Liver (tissue), 8 donors: ENCODE measurements at regions not wholly inside any gene's neighbourhood (a gene's known extent, or its start where the extent isn't known, plus 50 kb on each side); places are given as distances from the start of the nearest gene placed in this dataset.

Source experiments
- DNase-seq: peaks from one replicate; pipeline ENCODE4 v3.0.0-alpha.2; 2017; ENCODE audit warnings: low spot score
- H3K27ac ChIP-seq, 2 donors: one replicate each; pipeline ENCODE4 v1.7.0; 2013; ENCODE audit warnings: inconsistent platforms in 2 of 2, low read length in 2 of 2, control low read depth in 1 of 2, low read depth in 1 of 2, mild to moderate bottlenecking in 1 of 2
- H3K27me3 ChIP-seq, 4 donors: one replicate each; pipeline versions ENCODE4 v1.6.1 to v1.7.0; 2013; ENCODE audit warnings: low read length in 3 of 4, inconsistent platforms in 1 of 4, mild to moderate bottlenecking in 1 of 4, moderate library complexity in 1 of 4; ENCODE audit not compliant: control insufficient read depth in 4 of 4, insufficient read depth in 4 of 4
- H3K36me3 ChIP-seq, 4 donors: one replicate each; pipeline versions ENCODE4 v1.6.1 to v1.7.0; 2013; ENCODE audit warnings: low read length in 3 of 4, mild to moderate bottlenecking in 3 of 4, low read depth in 1 of 4, moderate library complexity in 1 of 4; ENCODE audit not compliant: control insufficient read depth in 4 of 4, insufficient read depth in 3 of 4
- H3K4me1 ChIP-seq, 4 donors: one replicate each; pipeline versions ENCODE4 v1.6.1 to v1.7.0; 2013; ENCODE audit warnings: low read length in 3 of 4, mild to moderate bottlenecking in 3 of 4, moderate library complexity in 1 of 4; ENCODE audit not compliant: control insufficient read depth in 4 of 4, insufficient read depth in 4 of 4
- H3K4me3 ChIP-seq, 3 donors: one replicate each; pipeline versions ENCODE4 v1.6.1 to v1.7.0; 2013; ENCODE audit warnings: low read length in 3 of 3, control low read depth in 1 of 3, low read depth in 1 of 3, mild to moderate bottlenecking in 1 of 3
- H3K9ac ChIP-seq, 2 donors: one replicate each; pipeline ENCODE4 v1.7.0; 2013; ENCODE audit warnings: low read length in 2 of 2, mild to moderate bottlenecking in 2 of 2, moderate library complexity in 2 of 2, control low read depth in 1 of 2, low read depth in 1 of 2
- H3K9me3 ChIP-seq, 4 donors: one replicate each; pipeline versions ENCODE4 v1.6.1 to v1.7.0; 2013; ENCODE audit warnings: low read length in 3 of 4; ENCODE audit not compliant: control insufficient read depth in 4 of 4
- EGR1 ChIP-seq, 2 donors: IDR thresholded peaks; 2 replicates each; pipeline ENCODE4 v1.6.1; 2016 to 2018; ENCODE audit warnings: antibody characterized with exemption in 2 of 2, low read depth in 2 of 2
- FOXA1 ChIP-seq: IDR thresholded peaks from 2 replicates; pipeline ENCODE4 v1.6.1; 2016; ENCODE audit warnings: antibody characterized with exemption
- FOXA2 ChIP-seq: IDR thresholded peaks from 2 replicates; pipeline ENCODE4 v1.6.1; 2016; ENCODE audit warnings: antibody characterized with exemption
- HNF4A ChIP-seq, 2 donors: conservative IDR thresholded peaks; 2 replicates each; pipeline ENCODE4 v1.6.1; 2016; ENCODE audit warnings: antibody characterized with exemption in 2 of 2, mild to moderate bottlenecking in 2 of 2
- HNF4G ChIP-seq: IDR thresholded peaks from 2 replicates; pipeline ENCODE4 v1.6.1; 2016; ENCODE audit warnings: antibody characterized with exemption
- NR2F2 ChIP-seq: IDR thresholded peaks from 2 replicates; pipeline ENCODE4 v1.6.1; 2016; ENCODE audit warnings: antibody characterized with exemption
- RAD21 ChIP-seq, 2 donors: IDR thresholded peaks; 2 replicates each; pipeline ENCODE4 v1.6.1; 2016; ENCODE audit warnings: antibody characterized with exemption in 2 of 2, mild to moderate bottlenecking in 2 of 2
- RXRA ChIP-seq, 2 donors: IDR thresholded peaks; 2 replicates each; pipeline ENCODE4 v1.6.1; 2017 to 2018; ENCODE audit warnings: antibody characterized with exemption in 2 of 2, mild to moderate bottlenecking in 1 of 2
- SP1 ChIP-seq: IDR thresholded peaks from 2 replicates; pipeline ENCODE4 v1.6.1; 2018; ENCODE audit warnings: antibody characterized with exemption, mild to moderate bottlenecking
- TAF1 ChIP-seq: conservative IDR thresholded peaks from 2 replicates; pipeline ENCODE4 v1.6.1; 2016; ENCODE audit warnings: antibody characterized with exemption, mild to moderate bottlenecking
- YY1 ChIP-seq: IDR thresholded peaks from 2 replicates; pipeline ENCODE4 v1.6.1; 2016; ENCODE audit warnings: antibody characterized with exemption, mild to moderate bottlenecking
- WGBS: extraction: QIAGEN DNeasy Blood & Tissue Kit; methylation state at CpG from one replicate; pipeline ENCODE4 v1.1.7; 2013; 5-methylcytosine and 5-hydroxymethylcytosine counted together
- TF ChIP-seq, protein P1 (sequence below): IDR thresholded peaks from 2 replicates; pipeline ENCODE4 v1.6.1; 2016; ENCODE audit warnings: antibody characterized with exemption
- TF ChIP-seq, protein P2 (sequence below): IDR thresholded peaks from 2 replicates; pipeline ENCODE4 v1.6.1; 2016; ENCODE audit warnings: antibody characterized with exemption
- TF ChIP-seq, protein P3 (sequence below): fragments of 150-350 bp; IDR thresholded peaks from 2 replicates; pipeline ENCODE4 v1.5.1; 2017; ENCODE audit warnings: improper control_type of control experiment, low read depth, low read length; ENCODE audit not compliant: missing input control
- TF ChIP-seq, protein P4 (sequence below): IDR thresholded peaks from 2 replicates; pipeline ENCODE4 v1.6.1; 2016; ENCODE audit warnings: antibody characterized with exemption, mild to moderate bottlenecking
- donor health status: healthy.
- donor health status: healthy.
- donor health status: healthy.
- donor health status: healthy.
- donor health status: healthy.

DNA sequence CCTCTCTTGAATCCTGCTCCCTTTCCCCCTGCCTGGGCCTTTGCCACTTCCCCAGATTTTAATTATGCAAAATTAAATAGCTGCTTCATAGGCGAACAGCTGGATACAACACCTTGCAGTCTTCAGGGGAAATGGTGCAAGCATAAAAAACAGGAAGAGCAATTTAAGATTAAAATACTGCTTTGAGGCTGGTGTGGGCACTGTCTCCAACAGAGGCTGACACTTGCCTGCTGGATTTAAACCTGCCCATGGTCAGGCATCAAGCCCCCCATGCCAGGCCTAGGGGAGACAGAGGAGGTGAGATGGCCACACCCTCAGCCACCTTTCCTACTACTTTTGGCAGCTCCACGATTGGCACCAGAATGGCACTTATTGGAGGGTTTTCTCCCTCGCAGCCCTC, 110.1 kb upstream of the DIO3 start:
- Histone ChIP-seq H3K9me3 (no peaks in the 10 kb centered on the region), H3K27ac (no peak overlapping the region), H3K9ac (no peak overlapping the region), H3K4me1 (no peaks in the 10 kb centered on the region), H3K27me3 (no peaks in the 10 kb centered on the region), H3K36me3 (no peaks in the 10 kb centered on the region), H3K4me3 (no peak overlapping the region)
- 82% methylated on average over 3 of the region's 3 CpGs for WGBS
- TF ChIP-seq RAD21 (IDR thresholded peaks at IDR 0.05) (no peak), FOXA2 (no peak), TAF1 (no peak), FOXA1 (no peak), NR2F2 (no peak), HNF4G (no peak), EGR1 (IDR thresholded peaks at IDR 0.05; ENCODE audit: low read depth in 2 of 2) (no peak), YY1 (no peak)
- TF ChIP-seq, protein P1, sequence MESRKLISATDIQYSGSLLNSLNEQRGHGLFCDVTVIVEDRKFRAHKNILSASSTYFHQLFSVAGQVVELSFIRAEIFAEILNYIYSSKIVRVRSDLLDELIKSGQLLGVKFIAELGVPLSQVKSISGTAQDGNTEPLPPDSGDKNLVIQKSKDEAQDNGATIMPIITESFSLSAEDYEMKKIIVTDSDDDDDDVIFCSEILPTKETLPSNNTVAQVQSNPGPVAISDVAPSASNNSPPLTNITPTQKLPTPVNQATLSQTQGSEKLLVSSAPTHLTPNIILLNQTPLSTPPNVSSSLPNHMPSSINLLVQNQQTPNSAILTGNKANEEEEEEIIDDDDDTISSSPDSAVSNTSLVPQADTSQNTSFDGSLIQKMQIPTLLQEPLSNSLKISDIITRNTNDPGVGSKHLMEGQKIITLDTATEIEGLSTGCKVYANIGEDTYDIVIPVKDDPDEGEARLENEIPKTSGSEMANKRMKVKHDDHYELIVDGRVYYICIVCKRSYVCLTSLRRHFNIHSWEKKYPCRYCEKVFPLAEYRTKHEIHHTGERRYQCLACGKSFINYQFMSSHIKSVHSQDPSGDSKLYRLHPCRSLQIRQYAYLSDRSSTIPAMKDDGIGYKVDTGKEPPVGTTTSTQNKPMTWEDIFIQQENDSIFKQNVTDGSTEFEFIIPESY: no peak
- TF ChIP-seq, protein P2, sequence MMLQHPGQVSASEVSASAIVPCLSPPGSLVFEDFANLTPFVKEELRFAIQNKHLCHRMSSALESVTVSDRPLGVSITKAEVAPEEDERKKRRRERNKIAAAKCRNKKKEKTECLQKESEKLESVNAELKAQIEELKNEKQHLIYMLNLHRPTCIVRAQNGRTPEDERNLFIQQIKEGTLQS: no peak
- no peak for DNase-seq

DNA sequence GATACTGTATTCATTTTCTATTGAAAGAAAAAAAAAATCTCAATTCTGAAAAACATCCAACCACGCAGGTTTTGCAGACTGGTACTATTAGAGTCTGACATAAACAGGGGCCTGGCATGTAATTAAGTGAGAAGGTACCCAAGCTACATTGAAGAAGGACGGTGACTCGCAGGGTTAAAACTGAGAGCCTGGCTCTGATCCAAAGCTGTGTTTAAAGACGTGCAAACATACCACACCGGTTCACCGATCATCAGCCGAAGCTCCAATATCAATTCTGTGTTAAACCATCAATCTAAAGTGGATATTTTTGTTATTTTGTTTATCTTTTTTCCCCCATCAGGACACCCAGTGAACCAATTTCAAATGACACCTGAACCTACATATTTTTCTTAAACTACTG, 108.1 kb upstream of the DIO3 start:
- H3K4me3 ChIP-seq: no peak overlapping the region
- H3K9ac ChIP-seq: no peak overlapping the region
- no peak overlapping the region for H3K27ac ChIP-seq
- DNase-seq: no peak
- H3K9me3 ChIP-seq: no peaks in the 10 kb centered on the region
- no peaks in the 10 kb centered on the region for H3K36me3 ChIP-seq
- peaks cover 0 to 5% (median 0%) of the 10 kb centered on the region in 4 donors for H3K27me3 ChIP-seq
- peaks cover 0 to 4% (median 0%) of the 10 kb centered on the region in 4 donors for H3K4me1 ChIP-seq
- WGBS: 75% methylated on average over 7 of the region's 7 CpGs
- TF ChIP-seq, protein P3, sequence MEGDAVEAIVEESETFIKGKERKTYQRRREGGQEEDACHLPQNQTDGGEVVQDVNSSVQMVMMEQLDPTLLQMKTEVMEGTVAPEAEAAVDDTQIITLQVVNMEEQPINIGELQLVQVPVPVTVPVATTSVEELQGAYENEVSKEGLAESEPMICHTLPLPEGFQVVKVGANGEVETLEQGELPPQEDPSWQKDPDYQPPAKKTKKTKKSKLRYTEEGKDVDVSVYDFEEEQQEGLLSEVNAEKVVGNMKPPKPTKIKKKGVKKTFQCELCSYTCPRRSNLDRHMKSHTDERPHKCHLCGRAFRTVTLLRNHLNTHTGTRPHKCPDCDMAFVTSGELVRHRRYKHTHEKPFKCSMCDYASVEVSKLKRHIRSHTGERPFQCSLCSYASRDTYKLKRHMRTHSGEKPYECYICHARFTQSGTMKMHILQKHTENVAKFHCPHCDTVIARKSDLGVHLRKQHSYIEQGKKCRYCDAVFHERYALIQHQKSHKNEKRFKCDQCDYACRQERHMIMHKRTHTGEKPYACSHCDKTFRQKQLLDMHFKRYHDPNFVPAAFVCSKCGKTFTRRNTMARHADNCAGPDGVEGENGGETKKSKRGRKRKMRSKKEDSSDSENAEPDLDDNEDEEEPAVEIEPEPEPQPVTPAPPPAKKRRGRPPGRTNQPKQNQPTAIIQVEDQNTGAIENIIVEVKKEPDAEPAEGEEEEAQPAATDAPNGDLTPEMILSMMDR: no peak
- TF ChIP-seq EGR1 (IDR thresholded peaks at IDR 0.05; ENCODE audit: low read depth in 2 of 2) (no peak), SP1 (no peak), TAF1 (no peak), RXRA (IDR thresholded peaks at IDR 0.05) (no peak), NR2F2 (no peak), HNF4A (conservative IDR thresholded peaks at IDR 0.05) (no peak)
- TF ChIP-seq, protein P1: no peak
- TF ChIP-seq, protein P4, sequence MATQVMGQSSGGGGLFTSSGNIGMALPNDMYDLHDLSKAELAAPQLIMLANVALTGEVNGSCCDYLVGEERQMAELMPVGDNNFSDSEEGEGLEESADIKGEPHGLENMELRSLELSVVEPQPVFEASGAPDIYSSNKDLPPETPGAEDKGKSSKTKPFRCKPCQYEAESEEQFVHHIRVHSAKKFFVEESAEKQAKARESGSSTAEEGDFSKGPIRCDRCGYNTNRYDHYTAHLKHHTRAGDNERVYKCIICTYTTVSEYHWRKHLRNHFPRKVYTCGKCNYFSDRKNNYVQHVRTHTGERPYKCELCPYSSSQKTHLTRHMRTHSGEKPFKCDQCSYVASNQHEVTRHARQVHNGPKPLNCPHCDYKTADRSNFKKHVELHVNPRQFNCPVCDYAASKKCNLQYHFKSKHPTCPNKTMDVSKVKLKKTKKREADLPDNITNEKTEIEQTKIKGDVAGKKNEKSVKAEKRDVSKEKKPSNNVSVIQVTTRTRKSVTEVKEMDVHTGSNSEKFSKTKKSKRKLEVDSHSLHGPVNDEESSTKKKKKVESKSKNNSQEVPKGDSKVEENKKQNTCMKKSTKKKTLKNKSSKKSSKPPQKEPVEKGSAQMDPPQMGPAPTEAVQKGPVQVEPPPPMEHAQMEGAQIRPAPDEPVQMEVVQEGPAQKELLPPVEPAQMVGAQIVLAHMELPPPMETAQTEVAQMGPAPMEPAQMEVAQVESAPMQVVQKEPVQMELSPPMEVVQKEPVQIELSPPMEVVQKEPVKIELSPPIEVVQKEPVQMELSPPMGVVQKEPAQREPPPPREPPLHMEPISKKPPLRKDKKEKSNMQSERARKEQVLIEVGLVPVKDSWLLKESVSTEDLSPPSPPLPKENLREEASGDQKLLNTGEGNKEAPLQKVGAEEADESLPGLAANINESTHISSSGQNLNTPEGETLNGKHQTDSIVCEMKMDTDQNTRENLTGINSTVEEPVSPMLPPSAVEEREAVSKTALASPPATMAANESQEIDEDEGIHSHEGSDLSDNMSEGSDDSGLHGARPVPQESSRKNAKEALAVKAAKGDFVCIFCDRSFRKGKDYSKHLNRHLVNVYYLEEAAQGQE: no peak
- TF ChIP-seq, protein P2: no peak
